GM23338 (cell line): ENCODE measurements at regions not wholly inside any gene's neighbourhood (a gene's known extent, or its start where the extent isn't known, plus 50 kb on each side); places are given as distances from the start of the nearest gene placed in this dataset.

Experiments used
- ATAC-seq: fragments of 200-7000 bp; cut with Tn5 transposase; 3 replicates; pipeline ENCODE4 v1.9.1; 2020
- DNase-seq: peaks from one replicate; pipeline ENCODE4 v3.0.0-alpha.2; 2015; ENCODE audit warnings: low spot score
- H2AFZ ChIP-seq: fragments of 200-600 bp; sonication (generic); 2 replicates; pipeline ENCODE4 v1.8.0; 2016; ENCODE audit warnings: antibody characterized with exemption, mild to moderate bottlenecking, moderate library complexity
- H3F3A ChIP-seq: fragments of 200-600 bp; sonication (generic); replicated peaks from 2 replicates; pipeline ENCODE4 v1.8.0; 2017; ENCODE audit warnings: antibody characterized with exemption, mixed run types, low read depth
- H3K27ac ChIP-seq: fragments of 200-600 bp; sonication (generic); 2 replicates; pipeline ENCODE4 v1.6.1; 2016; ENCODE audit warnings: low read depth
- H3K27me3 ChIP-seq: fragments of 200-600 bp; sonication (generic); 2 replicates; pipeline ENCODE4 v1.8.0; 2016; ENCODE audit warnings: mild to moderate bottlenecking, mixed run types, moderate library complexity; ENCODE audit not compliant: insufficient read depth
- H3K36me3 ChIP-seq: fragments of 200-600 bp; sonication (generic); 2 replicates; pipeline ENCODE4 v1.8.0; 2016; ENCODE audit warnings: mild to moderate bottlenecking; ENCODE audit not compliant: insufficient read depth
- H3K4me1 ChIP-seq: fragments of 200-600 bp; sonication (generic); 2 replicates; pipeline ENCODE4 v1.8.0; 2016; ENCODE audit warnings: mild to moderate bottlenecking, moderate library complexity; ENCODE audit not compliant: insufficient read depth
- H3K4me2 ChIP-seq: fragments of 200-600 bp; sonication (generic); 2 replicates; pipeline ENCODE4 v1.7.1; 2017; ENCODE audit warnings: mixed run types
- H3K4me3 ChIP-seq: fragments of 200-600 bp; sonication (generic); 2 replicates; pipeline ENCODE4 v1.6.1; 2016; ENCODE audit warnings: mixed run types
- H3K79me2 ChIP-seq: fragments of 200-600 bp; sonication (generic); replicated peaks from 2 replicates; pipeline ENCODE4 v1.8.0; 2017; ENCODE audit warnings: mild to moderate bottlenecking; ENCODE audit not compliant: insufficient read depth
- H3K9me2 ChIP-seq: fragments of 200-600 bp; sonication (generic); 2 replicates; pipeline ENCODE4 v1.8.0; 2017; ENCODE audit not compliant: insufficient read depth
- H4K20me1 ChIP-seq: fragments of 200-600 bp; sonication (generic); replicated peaks from 2 replicates; pipeline ENCODE4 v1.8.0; 2017; ENCODE audit warnings: mild to moderate bottlenecking; ENCODE audit not compliant: insufficient read depth
- H3K27ac Mint-ChIP-seq: 2 replicates; pipeline ENCODE4 v1.8.0; 2020; ENCODE audit warnings: inconsistent platforms, mild to moderate bottlenecking, moderate library complexity, mixed read lengths
- H3K27me3 Mint-ChIP-seq: 3 replicates; pipeline ENCODE4 v1.8.0; 2022; ENCODE audit warnings: low read depth, mild to moderate bottlenecking, moderate library complexity, mixed read lengths, inconsistent platforms; ENCODE audit not compliant: insufficient read depth, poor library complexity
- H3K36me3 Mint-ChIP-seq: 3 replicates; pipeline ENCODE4 v1.8.0; 2021; ENCODE audit warnings: low read depth, mild to moderate bottlenecking, inconsistent platforms, moderate library complexity, mixed read lengths
- H3K4me1 Mint-ChIP-seq: 3 replicates; pipeline ENCODE4 v1.8.0; 2020; ENCODE audit warnings: mild to moderate bottlenecking, inconsistent platforms, mixed read lengths
- H3K4me3 Mint-ChIP-seq: 3 replicates; pipeline ENCODE4 v1.8.0; 2021; ENCODE audit warnings: moderate library complexity, mild to moderate bottlenecking, inconsistent platforms, mixed read lengths
- H3K9me3 Mint-ChIP-seq: 3 replicates; pipeline ENCODE4 v1.8.0; 2020; ENCODE audit warnings: moderate library complexity, mild to moderate bottlenecking, inconsistent platforms, mixed read lengths
- CREB1 ChIP-seq: fragments of 250-450 bp; sonication (Bioruptor Pico); IDR thresholded peaks from 2 replicates; pipeline ENCODE4 v1.5.0; 2020; ENCODE audit warnings: low read depth, mild to moderate bottlenecking, moderate library complexity
- EZH2 ChIP-seq: fragments of 200-600 bp; sonication (generic); IDR thresholded peaks from one replicate; pipeline ENCODE4 v1.8.0; 2017; ENCODE audit warnings: antibody characterized with exemption, mild to moderate bottlenecking, low read depth; ENCODE audit not compliant: unreplicated experiment
- EZH2phosphoT487 ChIP-seq: fragments of 200-600 bp; sonication (generic); IDR thresholded peaks from one replicate; pipeline ENCODE4 v1.8.1; 2018; ENCODE audit warnings: antibody characterized with exemption; ENCODE audit not compliant: unreplicated experiment
- JUNB ChIP-seq: IDR thresholded peaks from one replicate; pipeline ENCODE4 v1.6.1; 2016; ENCODE audit warnings: antibody characterized with exemption; ENCODE audit not compliant: unreplicated experiment
- NANOG ChIP-seq: IDR thresholded peaks from 2 replicates; pipeline ENCODE4 v1.6.1; 2016; ENCODE audit warnings: antibody characterized with exemption, borderline replicate concordance
- POLR2AphosphoS5 ChIP-seq: IDR thresholded peaks from 2 replicates; pipeline ENCODE4 v1.6.1; 2016; ENCODE audit warnings: antibody characterized with exemption, low read depth
- STAT1 ChIP-seq: IDR thresholded peaks from one replicate; pipeline ENCODE4 v1.6.1; 2016; ENCODE audit warnings: antibody characterized with exemption; ENCODE audit not compliant: unreplicated experiment
- ZNF114 ChIP-seq: fragments of 250-450 bp; sonication (Bioruptor Pico); IDR thresholded peaks from 2 replicates; pipeline ENCODE4 v1.5.0; 2020; ENCODE audit warnings: mild to moderate bottlenecking, moderate library complexity
- ZNF331 ChIP-seq: fragments of 250-450 bp; sonication (Bioruptor Pico); IDR thresholded peaks from 2 replicates; pipeline ENCODE4 v1.5.0; 2020; ENCODE audit warnings: low read depth, mild to moderate bottlenecking, moderate library complexity
- TF ChIP-seq, protein P1 (sequence below): fragments of 250-450 bp; sonication (Bioruptor Pico); IDR thresholded peaks from 2 replicates; pipeline ENCODE4 v1.5.0; 2020; ENCODE audit warnings: mild to moderate bottlenecking, moderate library complexity
- TF ChIP-seq, protein P2 (sequence below): IDR thresholded peaks from 2 replicates; pipeline ENCODE4 v1.6.1; 2016; ENCODE audit warnings: antibody characterized with exemption
- TF ChIP-seq, protein P3 (sequence below), 2 experiments: fragments of 200-600 bp in 1 of 2; sonication (generic) in 1 of 2; conservative IDR thresholded peaks; 2 replicates each; pipeline versions ENCODE4 v1.5.1 to v1.6.1; 2016 to 2017; ENCODE audit warnings: antibody characterized with exemption in 2 of 2, low read depth in 2 of 2, mild to moderate bottlenecking in 2 of 2, moderate library complexity in 1 of 2
- TF ChIP-seq, protein P4 (sequence below): IDR thresholded peaks from one replicate; pipeline ENCODE4 v1.6.1; 2018; ENCODE audit warnings: antibody characterized with exemption; ENCODE audit not compliant: unreplicated experiment

DNA sequence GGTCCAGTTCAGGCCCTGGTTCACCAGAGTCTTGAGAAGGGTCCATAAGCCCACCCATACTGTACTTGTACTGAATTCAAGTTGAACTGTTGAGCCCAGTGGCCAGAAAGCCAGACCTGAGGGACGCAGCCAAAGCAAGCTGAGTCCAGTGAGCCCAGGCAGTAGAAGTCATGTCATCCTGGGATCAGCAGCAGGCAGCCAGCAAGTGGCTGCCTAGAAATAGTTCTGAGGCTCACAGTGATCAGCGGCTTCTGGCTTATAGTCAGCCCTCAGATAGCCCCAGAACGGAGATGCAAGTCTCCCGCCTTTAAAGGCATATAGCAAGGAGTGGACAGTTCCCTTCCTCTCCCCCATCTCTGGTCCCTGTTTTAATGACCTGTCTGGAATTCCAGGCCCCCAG lies 347.1 kb downstream of the FBXW7 start:
- Mint-ChIP-seq H3K36me3 (no peaks in the 10 kb centered on the region), H3K9me3 (no peaks in the 10 kb centered on the region; the same call in 2 of the 3 replicates), H3K27me3 (peaks cover 4% of the 10 kb centered on the region), H3K27ac (no peak overlapping the region), H3K4me3 (no peak overlapping the region), H3K4me1 (no peaks in the 10 kb centered on the region)
- DNase-seq (no peak), ATAC-seq (no peak)
- TF ChIP-seq, protein P1, sequence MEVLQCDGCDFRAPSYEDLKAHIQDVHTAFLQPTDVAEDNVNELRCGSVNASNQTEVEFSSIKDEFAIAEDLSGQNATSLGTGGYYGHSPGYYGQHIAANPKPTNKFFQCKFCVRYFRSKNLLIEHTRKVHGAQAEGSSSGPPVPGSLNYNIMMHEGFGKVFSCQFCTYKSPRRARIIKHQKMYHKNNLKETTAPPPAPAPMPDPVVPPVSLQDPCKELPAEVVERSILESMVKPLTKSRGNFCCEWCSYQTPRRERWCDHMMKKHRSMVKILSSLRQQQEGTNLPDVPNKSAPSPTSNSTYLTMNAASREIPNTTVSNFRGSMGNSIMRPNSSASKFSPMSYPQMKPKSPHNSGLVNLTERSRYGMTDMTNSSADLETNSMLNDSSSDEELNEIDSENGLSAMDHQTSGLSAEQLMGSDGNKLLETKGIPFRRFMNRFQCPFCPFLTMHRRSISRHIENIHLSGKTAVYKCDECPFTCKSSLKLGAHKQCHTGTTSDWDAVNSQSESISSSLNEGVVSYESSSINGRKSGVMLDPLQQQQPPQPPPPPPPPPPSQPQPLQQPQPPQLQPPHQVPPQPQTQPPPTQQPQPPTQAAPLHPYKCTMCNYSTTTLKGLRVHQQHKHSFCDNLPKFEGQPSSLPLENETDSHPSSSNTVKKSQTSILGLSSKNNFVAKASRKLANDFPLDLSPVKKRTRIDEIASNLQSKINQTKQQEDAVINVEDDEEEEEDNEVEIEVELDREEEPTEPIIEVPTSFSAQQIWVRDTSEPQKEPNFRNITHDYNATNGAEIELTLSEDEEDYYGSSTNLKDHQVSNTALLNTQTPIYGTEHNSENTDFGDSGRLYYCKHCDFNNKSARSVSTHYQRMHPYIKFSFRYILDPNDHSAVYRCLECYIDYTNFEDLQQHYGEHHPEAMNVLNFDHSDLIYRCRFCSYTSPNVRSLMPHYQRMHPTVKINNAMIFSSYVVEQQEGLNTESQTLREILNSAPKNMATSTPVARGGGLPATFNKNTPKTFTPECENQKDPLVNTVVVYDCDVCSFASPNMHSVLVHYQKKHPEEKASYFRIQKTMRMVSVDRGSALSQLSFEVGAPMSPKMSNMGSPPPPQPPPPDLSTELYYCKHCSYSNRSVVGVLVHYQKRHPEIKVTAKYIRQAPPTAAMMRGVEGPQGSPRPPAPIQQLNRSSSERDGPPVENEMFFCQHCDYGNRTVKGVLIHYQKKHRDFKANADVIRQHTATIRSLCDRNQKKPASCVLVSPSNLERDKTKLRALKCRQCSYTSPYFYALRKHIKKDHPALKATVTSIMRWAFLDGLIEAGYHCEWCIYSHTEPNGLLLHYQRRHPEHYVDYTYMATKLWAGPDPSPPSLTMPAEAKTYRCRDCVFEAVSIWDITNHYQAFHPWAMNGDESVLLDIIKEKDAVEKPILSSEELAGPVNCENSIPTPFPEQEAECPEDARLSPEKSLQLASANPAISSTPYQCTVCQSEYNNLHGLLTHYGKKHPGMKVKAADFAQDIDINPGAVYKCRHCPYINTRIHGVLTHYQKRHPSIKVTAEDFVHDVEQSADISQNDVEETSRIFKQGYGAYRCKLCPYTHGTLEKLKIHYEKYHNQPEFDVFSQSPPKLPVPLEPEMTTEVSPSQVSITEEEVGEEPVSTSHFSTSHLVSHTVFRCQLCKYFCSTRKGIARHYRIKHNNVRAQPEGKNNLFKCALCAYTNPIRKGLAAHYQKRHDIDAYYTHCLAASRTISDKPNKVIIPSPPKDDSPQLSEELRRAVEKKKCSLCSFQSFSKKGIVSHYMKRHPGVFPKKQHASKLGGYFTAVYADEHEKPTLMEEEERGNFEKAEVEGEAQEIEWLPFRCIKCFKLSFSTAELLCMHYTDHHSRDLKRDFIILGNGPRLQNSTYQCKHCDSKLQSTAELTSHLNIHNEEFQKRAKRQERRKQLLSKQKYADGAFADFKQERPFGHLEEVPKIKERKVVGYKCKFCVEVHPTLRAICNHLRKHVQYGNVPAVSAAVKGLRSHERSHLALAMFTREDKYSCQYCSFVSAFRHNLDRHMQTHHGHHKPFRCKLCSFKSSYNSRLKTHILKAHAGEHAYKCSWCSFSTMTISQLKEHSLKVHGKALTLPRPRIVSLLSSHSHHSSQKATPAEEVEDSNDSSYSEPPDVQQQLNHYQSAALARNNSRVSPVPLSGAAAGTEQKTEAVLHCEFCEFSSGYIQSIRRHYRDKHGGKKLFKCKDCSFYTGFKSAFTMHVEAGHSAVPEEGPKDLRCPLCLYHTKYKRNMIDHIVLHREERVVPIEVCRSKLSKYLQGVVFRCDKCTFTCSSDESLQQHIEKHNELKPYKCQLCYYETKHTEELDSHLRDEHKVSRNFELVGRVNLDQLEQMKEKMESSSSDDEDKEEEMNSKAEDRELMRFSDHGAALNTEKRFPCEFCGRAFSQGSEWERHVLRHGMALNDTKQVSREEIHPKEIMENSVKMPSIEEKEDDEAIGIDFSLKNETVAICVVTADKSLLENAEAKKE (CRISPR knock-in tag) = no peak
- TF ChIP-seq, protein P2, sequence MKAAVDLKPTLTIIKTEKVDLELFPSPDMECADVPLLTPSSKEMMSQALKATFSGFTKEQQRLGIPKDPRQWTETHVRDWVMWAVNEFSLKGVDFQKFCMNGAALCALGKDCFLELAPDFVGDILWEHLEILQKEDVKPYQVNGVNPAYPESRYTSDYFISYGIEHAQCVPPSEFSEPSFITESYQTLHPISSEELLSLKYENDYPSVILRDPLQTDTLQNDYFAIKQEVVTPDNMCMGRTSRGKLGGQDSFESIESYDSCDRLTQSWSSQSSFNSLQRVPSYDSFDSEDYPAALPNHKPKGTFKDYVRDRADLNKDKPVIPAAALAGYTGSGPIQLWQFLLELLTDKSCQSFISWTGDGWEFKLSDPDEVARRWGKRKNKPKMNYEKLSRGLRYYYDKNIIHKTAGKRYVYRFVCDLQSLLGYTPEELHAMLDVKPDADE = no peak
- TF ChIP-seq EZH2 (no peak), NANOG (no peak), POLR2AphosphoS5 (no peak), EZH2phosphoT487 (no peak), ZNF114 (no peak), STAT1 (no peak), CREB1 (no peak), ZNF331 (CRISPR knock-in tag) (no peak), JUNB (no peak)
- TF ChIP-seq, protein P3, sequence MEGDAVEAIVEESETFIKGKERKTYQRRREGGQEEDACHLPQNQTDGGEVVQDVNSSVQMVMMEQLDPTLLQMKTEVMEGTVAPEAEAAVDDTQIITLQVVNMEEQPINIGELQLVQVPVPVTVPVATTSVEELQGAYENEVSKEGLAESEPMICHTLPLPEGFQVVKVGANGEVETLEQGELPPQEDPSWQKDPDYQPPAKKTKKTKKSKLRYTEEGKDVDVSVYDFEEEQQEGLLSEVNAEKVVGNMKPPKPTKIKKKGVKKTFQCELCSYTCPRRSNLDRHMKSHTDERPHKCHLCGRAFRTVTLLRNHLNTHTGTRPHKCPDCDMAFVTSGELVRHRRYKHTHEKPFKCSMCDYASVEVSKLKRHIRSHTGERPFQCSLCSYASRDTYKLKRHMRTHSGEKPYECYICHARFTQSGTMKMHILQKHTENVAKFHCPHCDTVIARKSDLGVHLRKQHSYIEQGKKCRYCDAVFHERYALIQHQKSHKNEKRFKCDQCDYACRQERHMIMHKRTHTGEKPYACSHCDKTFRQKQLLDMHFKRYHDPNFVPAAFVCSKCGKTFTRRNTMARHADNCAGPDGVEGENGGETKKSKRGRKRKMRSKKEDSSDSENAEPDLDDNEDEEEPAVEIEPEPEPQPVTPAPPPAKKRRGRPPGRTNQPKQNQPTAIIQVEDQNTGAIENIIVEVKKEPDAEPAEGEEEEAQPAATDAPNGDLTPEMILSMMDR (conservative IDR thresholded peaks at IDR 0.05; ENCODE audit: low read depth in 2 of 2) = no peak
- TF ChIP-seq, protein P4, sequence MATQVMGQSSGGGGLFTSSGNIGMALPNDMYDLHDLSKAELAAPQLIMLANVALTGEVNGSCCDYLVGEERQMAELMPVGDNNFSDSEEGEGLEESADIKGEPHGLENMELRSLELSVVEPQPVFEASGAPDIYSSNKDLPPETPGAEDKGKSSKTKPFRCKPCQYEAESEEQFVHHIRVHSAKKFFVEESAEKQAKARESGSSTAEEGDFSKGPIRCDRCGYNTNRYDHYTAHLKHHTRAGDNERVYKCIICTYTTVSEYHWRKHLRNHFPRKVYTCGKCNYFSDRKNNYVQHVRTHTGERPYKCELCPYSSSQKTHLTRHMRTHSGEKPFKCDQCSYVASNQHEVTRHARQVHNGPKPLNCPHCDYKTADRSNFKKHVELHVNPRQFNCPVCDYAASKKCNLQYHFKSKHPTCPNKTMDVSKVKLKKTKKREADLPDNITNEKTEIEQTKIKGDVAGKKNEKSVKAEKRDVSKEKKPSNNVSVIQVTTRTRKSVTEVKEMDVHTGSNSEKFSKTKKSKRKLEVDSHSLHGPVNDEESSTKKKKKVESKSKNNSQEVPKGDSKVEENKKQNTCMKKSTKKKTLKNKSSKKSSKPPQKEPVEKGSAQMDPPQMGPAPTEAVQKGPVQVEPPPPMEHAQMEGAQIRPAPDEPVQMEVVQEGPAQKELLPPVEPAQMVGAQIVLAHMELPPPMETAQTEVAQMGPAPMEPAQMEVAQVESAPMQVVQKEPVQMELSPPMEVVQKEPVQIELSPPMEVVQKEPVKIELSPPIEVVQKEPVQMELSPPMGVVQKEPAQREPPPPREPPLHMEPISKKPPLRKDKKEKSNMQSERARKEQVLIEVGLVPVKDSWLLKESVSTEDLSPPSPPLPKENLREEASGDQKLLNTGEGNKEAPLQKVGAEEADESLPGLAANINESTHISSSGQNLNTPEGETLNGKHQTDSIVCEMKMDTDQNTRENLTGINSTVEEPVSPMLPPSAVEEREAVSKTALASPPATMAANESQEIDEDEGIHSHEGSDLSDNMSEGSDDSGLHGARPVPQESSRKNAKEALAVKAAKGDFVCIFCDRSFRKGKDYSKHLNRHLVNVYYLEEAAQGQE = no peak
- Histone ChIP-seq H3K79me2 (no peaks in the 10 kb centered on the region), H3K36me3 (no peaks in the 10 kb centered on the region), H3K27ac (no peak overlapping the region), H3F3A (no peaks in the 10 kb centered on the region), H3K4me1 (no peaks in the 10 kb centered on the region), H3K9me2 (0 out of 2 replicates have a peak, but pooled peaks cover 9% of the 10 kb centered on the region), H3K4me2 (no peak overlapping the region), H4K20me1 (no peaks in the 10 kb centered on the region), H3K27me3 (no peaks in the 10 kb centered on the region), H3K4me3 (no peak overlapping the region), H2AFZ (no peak overlapping the region)
